Effector memory CD8-positive, alpha-beta T cell (primary cell): ENCODE measurements at regions not wholly inside any gene's neighbourhood (a gene's known extent, or its start where the extent isn't known, plus 50 kb on each side); places are given as distances from the start of the nearest gene placed in this dataset.

Source experiments
- ATAC-seq: fragments of 150-1000 bp; cut with Tn5 transposase; replicated peaks from 2 replicates; pipeline ENCODE4 v1.10.0; 2021; ENCODE audit warnings: mild to moderate bottlenecking, moderate library complexity
- DNase-seq, 3 experiments: peaks; one replicate each; pipeline ENCODE4 v3.0.0; 2021
- H3K27ac Mint-ChIP-seq, 2 donors: one replicate each; pipeline ENCODE4 v1.8.0; 2022; ENCODE audit warnings: mild to moderate bottlenecking in 2 of 2, mixed read lengths in 2 of 2, moderate library complexity in 2 of 2
- H3K27me3 Mint-ChIP-seq, 2 donors: one replicate each; pipeline ENCODE4 v1.8.0; 2022; ENCODE audit warnings: mixed read lengths in 2 of 2
- H3K36me3 Mint-ChIP-seq: one replicate; pipeline ENCODE4 v1.8.0; 2022; ENCODE audit warnings: mild to moderate bottlenecking, moderate library complexity, mixed read lengths; ENCODE audit not compliant: insufficient read depth
- H3K4me1 Mint-ChIP-seq, 2 donors: one replicate each; pipeline ENCODE4 v1.8.0; 2022; ENCODE audit warnings: low read depth in 2 of 2, mixed read lengths in 2 of 2
- H3K4me3 Mint-ChIP-seq, 2 donors: one replicate each; pipeline ENCODE4 v1.8.0; 2022; ENCODE audit warnings: mild to moderate bottlenecking in 2 of 2, mixed read lengths in 2 of 2, moderate library complexity in 2 of 2
- H3K9me3 Mint-ChIP-seq, 2 donors: one replicate each; pipeline ENCODE4 v1.8.0; 2022; ENCODE audit warnings: mixed read lengths in 2 of 2

DNA sequence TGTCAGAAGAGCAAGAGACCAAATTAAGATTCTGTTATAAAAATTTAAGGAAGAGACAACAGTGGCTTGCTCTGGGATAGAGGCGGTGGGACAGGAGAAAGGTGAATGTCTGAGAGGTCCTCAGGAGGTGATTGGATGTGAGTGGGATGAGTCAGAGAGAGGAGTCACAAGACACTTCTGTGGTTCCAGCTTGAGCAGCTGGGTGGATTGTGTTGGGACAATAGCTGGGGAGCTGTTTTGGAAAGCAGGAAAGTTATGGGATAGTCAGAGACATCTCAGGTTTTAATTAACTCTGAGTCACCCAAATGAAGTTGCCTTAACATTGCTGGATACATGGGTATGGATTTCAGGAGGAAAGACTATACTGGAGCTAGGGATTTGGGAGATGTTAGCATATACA lies 218.0 kb upstream of the TRIB2 start:
- peak overlapping the region in 1 of 2 donors; percentile 54 for H3K4me3 Mint-ChIP-seq
- H3K27ac Mint-ChIP-seq, result peak overlapping the region; percentile 21 to 80
- ATAC-seq (no peak), DNase-seq (no peak)
- H3K9me3 Mint-ChIP-seq, result peaks cover 0 to 2% of the 10 kb centered on the region in 2 donors
- no peaks in the 10 kb centered on the region for H3K27me3 Mint-ChIP-seq
- H3K36me3 Mint-ChIP-seq, result no peaks in the 10 kb centered on the region
- peaks cover 66 to 75% of the 10 kb centered on the region in 2 donors for H3K4me1 Mint-ChIP-seq

DNA sequence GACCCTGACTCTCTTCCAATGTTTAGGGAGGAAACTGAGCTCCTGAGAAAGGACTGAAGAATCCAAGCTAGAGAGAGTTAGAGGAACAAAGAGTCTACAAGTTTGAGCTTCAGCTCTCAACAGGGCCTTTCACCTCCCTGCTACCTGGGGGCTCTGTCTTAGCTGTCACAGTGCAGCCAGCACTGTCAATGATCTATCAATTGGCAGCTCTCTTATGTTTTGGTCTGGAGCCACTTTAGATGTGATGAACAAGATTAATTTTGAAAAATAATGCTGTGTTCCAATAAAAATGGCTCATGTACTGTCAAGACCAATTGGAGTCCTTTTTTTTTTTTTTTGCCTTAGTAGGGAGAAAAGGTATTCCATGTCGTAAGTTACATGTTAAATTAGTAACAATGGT lies 215.8 kb upstream of the TRIB2 start:
- Mint-ChIP-seq H3K4me3 (peak overlapping the region; percentile 76 to 78), H3K27me3 (no peaks in the 10 kb centered on the region), H3K27ac (peak overlapping the region; percentile 87 to 88), H3K9me3 (no peaks in the 10 kb centered on the region), H3K36me3 (no peaks in the 10 kb centered on the region), H3K4me1 (peaks cover 69 to 89% of the 10 kb centered on the region in 2 donors)
- DNase-seq (no peak), ATAC-seq (no peak)

DNA sequence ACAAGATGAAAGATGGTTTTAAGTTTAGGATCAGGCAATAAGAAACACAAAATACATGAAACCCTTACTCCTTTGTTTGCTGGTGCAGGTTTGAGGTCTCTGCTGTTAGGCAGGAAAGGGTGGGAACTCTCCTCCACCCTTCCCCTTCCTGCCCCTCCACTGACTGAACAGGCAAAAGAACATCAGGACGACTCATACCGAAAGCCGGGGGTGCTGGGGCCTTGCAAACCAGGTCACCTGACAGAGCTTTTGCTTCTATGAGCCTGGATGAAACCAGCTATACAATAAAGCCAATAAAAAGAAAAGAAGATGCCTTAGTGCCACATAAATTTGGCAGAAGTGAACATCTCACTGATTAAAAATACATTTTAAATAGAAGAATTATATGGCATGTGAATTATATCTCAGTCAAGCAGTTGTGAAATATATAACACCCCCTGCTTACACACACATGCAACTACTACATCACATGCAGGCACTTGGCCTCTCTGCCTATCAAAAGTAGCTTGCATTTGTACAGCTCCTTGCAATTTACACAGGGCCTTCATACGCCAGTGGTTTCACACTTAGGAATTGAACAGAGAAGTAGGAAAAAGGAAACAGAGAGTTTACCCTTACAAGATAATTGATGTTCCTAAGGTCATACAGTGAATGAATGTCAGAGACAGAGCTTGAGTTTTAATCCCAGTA lies 215.1 kb upstream of the TRIB2 start:
- Mint-ChIP-seq H3K36me3 (no peaks in the 10 kb centered on the region), H3K27me3 (no peaks in the 10 kb centered on the region), H3K4me3 (peak overlapping the region; percentile 76 to 78), H3K9me3 (no peaks in the 10 kb centered on the region), H3K4me1 (peaks cover 70 to 89% of the 10 kb centered on the region in 2 donors), H3K27ac (peak overlapping the region; percentile 87 to 88)
- ATAC-seq, result peak; percentile 88
- peak in 2 of 3 experiments; percentile 31 to 40 for DNase-seq

DNA sequence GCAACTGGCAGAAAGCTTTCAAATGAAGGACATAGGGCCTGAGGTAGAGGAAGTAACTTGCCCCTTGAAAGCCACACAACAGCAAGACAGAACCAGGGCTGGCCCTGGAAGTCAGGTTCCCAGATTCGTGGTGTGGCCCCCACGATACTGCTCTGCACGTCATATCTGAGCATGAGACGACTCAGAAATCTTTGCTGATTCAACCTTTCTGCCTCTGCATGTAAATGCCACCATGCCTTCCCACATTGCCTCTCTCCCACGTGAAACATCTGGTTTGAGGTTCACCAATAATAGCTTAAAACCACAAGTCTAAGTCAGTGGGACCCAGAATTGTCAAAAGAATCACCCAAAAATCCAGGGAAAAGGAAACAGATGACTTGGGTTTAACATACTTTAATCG lies 214.0 kb upstream of the TRIB2 start:
- Mint-ChIP-seq H3K36me3 (no peaks in the 10 kb centered on the region), H3K4me3 (peak overlapping the region; percentile 76 to 78), H3K4me1 (peaks cover 78 to 97% of the 10 kb centered on the region in 2 donors), H3K27me3 (no peaks in the 10 kb centered on the region), H3K9me3 (no peaks in the 10 kb centered on the region), H3K27ac (peak overlapping the region; percentile 87 to 88)
- DNase-seq (no peak), ATAC-seq (peak; percentile 26)

DNA sequence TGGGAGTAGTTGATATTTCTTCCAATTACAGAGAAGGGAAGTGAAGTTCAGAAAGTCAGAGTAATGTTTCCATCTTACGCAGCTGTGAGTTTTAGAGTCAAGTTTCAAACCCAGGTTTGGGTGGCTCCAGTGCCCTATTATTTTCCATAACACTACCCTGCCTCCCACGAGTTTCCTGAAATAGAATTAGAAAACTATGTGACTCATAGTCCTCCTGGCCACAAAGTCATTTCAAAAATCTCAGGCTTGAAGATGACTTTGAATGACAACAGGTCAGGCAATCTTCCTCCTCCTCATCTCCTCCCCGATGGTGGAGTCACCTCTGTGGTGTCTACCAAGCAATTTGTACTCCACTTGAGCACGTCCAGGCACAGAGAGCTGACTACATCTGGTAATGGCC lies 212.3 kb upstream of the TRIB2 start:
- H3K4me1 Mint-ChIP-seq, result peaks cover 73 to 95% of the 10 kb centered on the region in 2 donors
- no peaks in the 10 kb centered on the region for H3K27me3 Mint-ChIP-seq
- peaks cover 3% of the 10 kb centered on the region for H3K36me3 Mint-ChIP-seq
- peak overlapping the region in 1 of 2 donors; percentile 88 for H3K27ac Mint-ChIP-seq
- H3K4me3 Mint-ChIP-seq, result no peak overlapping the region
- H3K9me3 Mint-ChIP-seq, result no peaks in the 10 kb centered on the region
- no peak for DNase-seq
- no peak for ATAC-seq

DNA sequence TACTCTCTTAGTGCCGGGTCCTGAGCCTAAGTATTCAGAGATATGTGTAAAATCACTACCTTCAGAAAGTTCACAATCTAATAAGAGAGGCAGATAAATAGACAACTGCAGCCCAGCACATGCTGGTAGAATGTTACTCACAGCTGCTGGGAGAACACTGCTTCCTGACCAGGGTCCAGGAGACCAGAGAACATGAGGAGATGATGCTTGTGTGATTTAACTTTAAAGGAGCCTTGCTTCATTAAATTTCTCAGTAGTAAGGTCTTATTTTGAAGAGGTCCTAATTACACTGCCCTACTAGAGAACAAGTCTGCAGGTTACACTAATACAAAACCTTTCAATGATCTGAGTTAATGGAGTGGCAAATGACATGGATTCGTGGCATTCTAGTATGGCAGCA lies 209.9 kb upstream of the TRIB2 start:
- Mint-ChIP-seq H3K27me3 (no peaks in the 10 kb centered on the region), H3K9me3 (no peaks in the 10 kb centered on the region), H3K4me3 (peak overlapping the region; percentile 54 to 63), H3K4me1 (peaks cover 53 to 76% of the 10 kb centered on the region in 2 donors), H3K27ac (peak overlapping the region; percentile 62 to 66), H3K36me3 (peaks cover 3% of the 10 kb centered on the region)
- DNase-seq (no peak), ATAC-seq (no peak)

DNA sequence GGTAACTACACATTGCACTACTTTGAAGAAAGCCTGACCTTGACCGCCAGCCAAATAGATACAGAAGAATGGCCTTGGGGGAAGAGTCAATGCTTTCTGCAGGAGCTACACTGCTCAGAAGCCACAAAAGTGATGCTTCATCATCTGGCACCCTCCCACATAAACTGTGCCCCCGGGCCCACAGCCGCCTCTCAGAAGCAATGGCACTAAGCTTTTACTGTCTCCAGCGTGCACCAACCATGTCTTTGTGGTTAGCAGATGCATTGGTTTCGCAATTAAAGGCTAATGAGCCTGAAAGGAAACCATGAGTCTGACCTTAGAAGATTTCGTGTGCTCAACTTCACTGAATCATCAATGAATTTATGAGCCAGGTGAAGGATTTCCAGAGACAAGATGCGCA lies 209.4 kb upstream of the TRIB2 start:
- H3K27me3 Mint-ChIP-seq, result no peaks in the 10 kb centered on the region
- DNase-seq, result peak; percentile 39 to 49 (median 45)
- H3K4me1 Mint-ChIP-seq, result peaks cover 50 to 72% of the 10 kb centered on the region in 2 donors
- no peaks in the 10 kb centered on the region for H3K9me3 Mint-ChIP-seq
- peak; percentile 95 for ATAC-seq
- H3K36me3 Mint-ChIP-seq, result peaks cover 3% of the 10 kb centered on the region
- peak overlapping the region; percentile 62 to 66 for H3K27ac Mint-ChIP-seq
- H3K4me3 Mint-ChIP-seq, result peak overlapping the region; percentile 54 to 63

DNA sequence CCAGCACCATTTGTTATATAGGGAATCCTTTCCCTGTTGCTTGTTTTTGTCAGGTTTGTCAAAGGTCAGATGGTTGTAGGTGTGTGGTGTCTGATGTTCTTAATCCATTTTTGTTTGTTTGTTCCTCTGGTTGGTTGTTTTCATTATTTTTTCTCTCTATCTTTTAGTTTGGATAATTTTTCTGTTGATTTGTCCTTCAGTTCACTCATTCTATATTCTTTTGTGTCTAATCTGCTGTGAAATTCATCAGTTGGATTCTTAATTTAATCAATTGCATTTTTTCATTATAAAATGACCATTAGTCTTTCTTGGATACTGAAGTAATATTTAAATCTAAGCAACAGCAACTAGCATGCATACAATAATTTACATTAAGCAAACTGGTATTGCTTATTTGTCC lies 206.7 kb upstream of the TRIB2 start:
- no peak overlapping the region for H3K27ac Mint-ChIP-seq
- peaks cover 8% of the 10 kb centered on the region for H3K36me3 Mint-ChIP-seq
- DNase-seq, result no peak
- no peak for ATAC-seq
- no peak overlapping the region for H3K4me3 Mint-ChIP-seq
- peaks cover 51 to 61% of the 10 kb centered on the region in 2 donors for H3K4me1 Mint-ChIP-seq
- H3K27me3 Mint-ChIP-seq, result no peaks in the 10 kb centered on the region
- H3K9me3 Mint-ChIP-seq, result no peaks in the 10 kb centered on the region

DNA sequence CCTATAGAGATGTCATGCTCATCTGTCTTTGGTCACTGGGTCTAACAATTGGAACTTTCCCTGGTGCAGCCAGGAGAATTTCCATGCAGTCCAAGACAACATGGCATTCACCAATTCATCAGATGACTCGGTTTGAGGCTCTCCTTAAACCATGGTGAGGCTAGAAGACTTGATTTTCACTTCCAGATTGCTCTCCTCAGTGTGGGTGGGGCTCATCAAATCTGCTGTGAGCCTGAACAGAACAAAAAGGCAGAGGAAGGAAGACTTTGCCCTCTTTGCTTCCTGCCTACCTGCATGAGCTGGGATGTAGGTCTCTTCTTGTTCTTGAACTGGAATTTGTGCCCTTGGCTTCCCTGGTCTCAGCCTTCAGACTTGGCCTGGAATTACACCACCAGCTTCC lies 203.4 kb upstream of the TRIB2 start:
- H3K4me3 Mint-ChIP-seq, result peak overlapping the region in 1 of 2 donors; percentile 50

DNA sequence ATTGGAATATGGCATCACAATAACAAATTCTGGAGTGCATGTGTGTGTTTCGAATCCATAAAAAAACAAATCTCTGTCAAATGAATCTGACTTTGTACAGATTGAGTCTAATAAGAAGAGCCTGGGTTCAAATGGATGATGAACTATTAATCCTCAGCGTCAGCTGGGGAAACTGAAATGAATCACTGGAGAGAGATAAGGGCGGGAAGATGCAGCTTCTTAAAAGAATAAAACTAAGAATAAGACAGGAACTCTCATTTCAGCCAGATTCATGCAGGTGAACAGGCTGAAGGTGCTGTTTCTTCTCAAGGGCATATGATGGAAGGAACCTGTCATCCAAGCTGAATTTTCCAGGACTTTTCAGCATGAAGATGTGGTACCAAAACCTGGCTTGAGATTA lies 202.6 kb upstream of the TRIB2 start:
- H3K27ac Mint-ChIP-seq, result peak overlapping the region; percentile 79 to 83
- ATAC-seq, result no peak
- no peaks in the 10 kb centered on the region for H3K27me3 Mint-ChIP-seq
- no peak for DNase-seq
- H3K9me3 Mint-ChIP-seq, result no peaks in the 10 kb centered on the region
- peaks cover 38 to 50% of the 10 kb centered on the region in 2 donors for H3K4me1 Mint-ChIP-seq
- H3K36me3 Mint-ChIP-seq, result peaks cover 4% of the 10 kb centered on the region
- peak overlapping the region; percentile 55 to 60 for H3K4me3 Mint-ChIP-seq

More for the DNA sequence above, 203.4 kb upstream of the TRIB2 start:
- H3K36me3 Mint-ChIP-seq, result peaks cover 6% of the 10 kb centered on the region
- ATAC-seq (no peak), DNase-seq (no peak)
- H3K4me1 Mint-ChIP-seq, result peaks cover 38 to 53% of the 10 kb centered on the region in 2 donors
- no peaks in the 10 kb centered on the region for H3K27me3 Mint-ChIP-seq
- no peak overlapping the region for H3K27ac Mint-ChIP-seq
- no peaks in the 10 kb centered on the region for H3K9me3 Mint-ChIP-seq

DNA sequence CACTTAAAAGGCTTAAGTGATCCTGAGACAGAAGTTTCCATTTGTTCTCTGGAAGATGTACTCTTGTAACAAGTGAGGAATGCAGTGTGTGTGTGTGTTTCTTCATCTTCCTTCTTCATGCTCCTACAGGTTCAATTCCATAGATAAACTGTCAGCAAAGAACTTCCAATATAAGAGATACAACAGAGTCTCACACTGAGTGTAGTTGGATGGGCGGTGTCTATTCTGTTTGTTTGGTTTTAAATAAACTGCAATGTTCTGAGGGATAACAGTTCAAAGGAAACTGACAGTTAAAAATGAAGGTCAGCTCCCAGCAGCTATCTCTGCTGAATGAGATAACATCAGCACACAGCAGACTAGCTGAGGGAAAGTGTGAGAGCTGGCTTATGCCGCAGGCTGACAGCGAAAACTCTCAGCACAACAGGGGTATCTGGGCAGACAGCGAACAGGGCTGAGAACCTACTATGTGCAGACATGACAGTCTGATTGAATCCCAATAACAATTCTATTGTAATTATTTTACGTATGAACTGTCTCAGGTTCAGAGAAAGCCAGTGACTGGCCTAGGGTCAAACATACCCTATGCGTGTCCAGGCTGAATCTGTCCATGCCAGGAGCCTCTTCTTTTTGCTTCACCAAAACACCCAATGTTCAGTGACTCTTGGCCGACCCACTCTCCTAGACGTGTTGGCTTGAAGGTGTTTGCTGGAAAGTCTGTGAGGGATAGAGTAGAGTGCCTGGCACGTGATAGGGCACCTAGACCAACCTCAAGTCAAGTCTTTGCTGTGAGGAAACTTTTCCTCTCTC lies 201.9 kb upstream of the TRIB2 start:
- peaks cover 38 to 48% of the 10 kb centered on the region in 2 donors for H3K4me1 Mint-ChIP-seq
- DNase-seq (peak; percentile 23 to 42 (median 35)), ATAC-seq (peak; percentile 97)
- peak overlapping the region; percentile 79 to 83 for H3K27ac Mint-ChIP-seq
- H3K4me3 Mint-ChIP-seq, result peak overlapping the region; percentile 55 to 60
- no peaks in the 10 kb centered on the region for H3K27me3 Mint-ChIP-seq
- peaks cover 4% of the 10 kb centered on the region for H3K36me3 Mint-ChIP-seq
- no peaks in the 10 kb centered on the region for H3K9me3 Mint-ChIP-seq

DNA sequence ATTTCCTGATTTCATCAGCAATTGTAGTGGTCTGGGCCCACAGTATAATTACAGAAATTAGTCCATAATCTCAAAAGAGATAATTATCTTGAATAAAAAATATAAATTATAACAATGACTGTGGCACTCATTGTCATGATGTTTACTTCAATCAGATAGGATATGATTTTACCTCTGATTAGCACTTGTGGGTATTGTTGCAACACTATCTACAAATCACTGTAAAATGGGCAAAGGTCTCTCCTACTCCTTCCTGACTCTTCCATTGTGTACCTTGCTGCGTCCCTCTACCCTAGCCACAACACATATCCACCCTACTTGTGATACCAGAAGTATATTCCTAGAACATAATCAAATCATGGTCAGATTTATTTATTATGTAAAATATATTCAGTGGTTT lies 200.9 kb upstream of the TRIB2 start:
- no peak overlapping the region for H3K4me3 Mint-ChIP-seq
- H3K27me3 Mint-ChIP-seq, result no peaks in the 10 kb centered on the region
- H3K4me1 Mint-ChIP-seq, result peaks cover 37 to 43% of the 10 kb centered on the region in 2 donors
- H3K9me3 Mint-ChIP-seq, result no peaks in the 10 kb centered on the region
- DNase-seq (no peak), ATAC-seq (no peak)
- H3K27ac Mint-ChIP-seq, result no peak overlapping the region
- peaks cover 4% of the 10 kb centered on the region for H3K36me3 Mint-ChIP-seq

DNA sequence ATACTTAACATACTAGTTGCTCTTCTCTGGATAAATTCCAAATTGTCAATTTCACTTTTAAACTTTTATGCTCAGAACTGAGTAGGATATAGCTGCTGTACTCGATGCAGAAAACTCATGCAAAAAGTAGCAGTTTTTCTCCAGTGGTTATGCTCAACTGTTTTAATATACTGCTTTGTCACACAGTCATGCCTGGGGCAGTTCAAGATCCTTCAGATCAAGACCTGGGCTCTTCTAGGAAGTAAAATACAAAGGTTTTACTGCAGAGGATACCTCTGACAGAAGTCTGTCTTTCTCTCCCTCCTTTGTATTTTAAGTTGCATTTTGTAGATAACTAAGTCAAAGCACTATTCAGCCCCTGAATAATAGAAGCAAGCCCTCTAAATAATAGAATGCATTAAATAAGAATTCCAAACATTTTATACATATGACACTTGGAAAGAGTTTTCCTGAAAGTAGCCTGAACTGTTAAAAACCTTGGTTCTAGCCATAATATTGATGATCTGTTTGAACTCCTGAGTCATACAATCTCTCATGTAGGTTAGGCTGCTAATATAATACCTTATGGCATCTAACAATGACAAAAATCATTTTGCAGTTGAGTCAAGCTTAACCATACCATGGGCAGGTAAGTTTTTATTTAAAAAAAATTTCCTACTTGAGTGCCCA lies 183.3 kb upstream of the TRIB2 start:
- Mint-ChIP-seq H3K4me1 (peaks cover 5 to 10% of the 10 kb centered on the region in 2 donors), H3K27me3 (no peaks in the 10 kb centered on the region), H3K4me3 (no peak overlapping the region), H3K9me3 (no peaks in the 10 kb centered on the region), H3K27ac (no peak overlapping the region), H3K36me3 (no peaks in the 10 kb centered on the region)
- DNase-seq (no peak), ATAC-seq (no peak)
